ENCODE measurements at regions not wholly inside any gene's neighbourhood (a gene's known extent, or its start where the extent isn't known, plus 50 kb on each side); places are given as distances from the start of the nearest gene placed in this dataset.

DNA sequence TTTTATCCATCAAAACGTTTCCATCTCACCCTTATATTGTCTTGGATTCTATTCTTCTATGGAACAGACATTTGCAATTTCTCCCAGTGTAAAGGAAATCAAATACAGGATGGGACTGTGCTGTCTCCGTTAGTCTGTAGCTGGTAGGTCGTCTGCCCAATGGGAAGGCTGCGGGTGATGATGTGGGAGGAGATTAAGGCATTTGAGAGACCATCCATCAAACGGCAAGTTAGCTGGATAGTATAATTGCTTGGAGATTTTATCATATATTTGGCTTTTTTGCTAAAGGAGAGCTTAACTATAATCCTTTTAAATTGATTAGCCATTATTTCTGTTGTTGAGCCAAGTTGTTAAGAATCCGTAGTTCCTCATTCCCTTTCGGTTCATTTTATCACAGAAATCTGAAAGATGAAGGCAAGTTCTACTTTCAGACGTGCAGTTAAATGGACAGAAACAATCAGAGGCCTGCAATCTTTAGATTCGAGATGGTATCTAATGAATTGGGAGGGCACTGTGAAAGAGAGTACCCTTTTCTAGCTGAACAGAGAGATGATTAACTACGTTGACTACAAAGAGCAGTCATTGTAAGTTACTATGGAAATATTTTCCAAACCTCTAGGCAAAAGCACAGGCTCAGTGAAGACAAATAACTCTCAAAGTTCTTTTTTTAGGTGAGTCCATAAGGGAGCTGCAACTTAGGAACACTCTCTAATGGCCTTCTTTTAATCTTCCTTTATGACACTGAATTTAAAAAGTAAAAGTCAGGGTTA is 253.3 kb upstream of the KIAA1217 start:
- TF ChIP-seq, protein P1, sequence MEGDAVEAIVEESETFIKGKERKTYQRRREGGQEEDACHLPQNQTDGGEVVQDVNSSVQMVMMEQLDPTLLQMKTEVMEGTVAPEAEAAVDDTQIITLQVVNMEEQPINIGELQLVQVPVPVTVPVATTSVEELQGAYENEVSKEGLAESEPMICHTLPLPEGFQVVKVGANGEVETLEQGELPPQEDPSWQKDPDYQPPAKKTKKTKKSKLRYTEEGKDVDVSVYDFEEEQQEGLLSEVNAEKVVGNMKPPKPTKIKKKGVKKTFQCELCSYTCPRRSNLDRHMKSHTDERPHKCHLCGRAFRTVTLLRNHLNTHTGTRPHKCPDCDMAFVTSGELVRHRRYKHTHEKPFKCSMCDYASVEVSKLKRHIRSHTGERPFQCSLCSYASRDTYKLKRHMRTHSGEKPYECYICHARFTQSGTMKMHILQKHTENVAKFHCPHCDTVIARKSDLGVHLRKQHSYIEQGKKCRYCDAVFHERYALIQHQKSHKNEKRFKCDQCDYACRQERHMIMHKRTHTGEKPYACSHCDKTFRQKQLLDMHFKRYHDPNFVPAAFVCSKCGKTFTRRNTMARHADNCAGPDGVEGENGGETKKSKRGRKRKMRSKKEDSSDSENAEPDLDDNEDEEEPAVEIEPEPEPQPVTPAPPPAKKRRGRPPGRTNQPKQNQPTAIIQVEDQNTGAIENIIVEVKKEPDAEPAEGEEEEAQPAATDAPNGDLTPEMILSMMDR (IDR thresholded peaks at IDR 0.05; ENCODE audit: low read depth, low read length): no peak
- TF ChIP-seq EZH2phosphoT487 (IDR thresholded peaks at IDR 0.05; ENCODE audit: low read depth): no peak
